ENCODE measurements at regions not wholly inside any gene's neighbourhood (a gene's known extent, or its start where the extent isn't known, plus 50 kb on each side); places are given as distances from the start of the nearest gene placed in this dataset.

DNA sequence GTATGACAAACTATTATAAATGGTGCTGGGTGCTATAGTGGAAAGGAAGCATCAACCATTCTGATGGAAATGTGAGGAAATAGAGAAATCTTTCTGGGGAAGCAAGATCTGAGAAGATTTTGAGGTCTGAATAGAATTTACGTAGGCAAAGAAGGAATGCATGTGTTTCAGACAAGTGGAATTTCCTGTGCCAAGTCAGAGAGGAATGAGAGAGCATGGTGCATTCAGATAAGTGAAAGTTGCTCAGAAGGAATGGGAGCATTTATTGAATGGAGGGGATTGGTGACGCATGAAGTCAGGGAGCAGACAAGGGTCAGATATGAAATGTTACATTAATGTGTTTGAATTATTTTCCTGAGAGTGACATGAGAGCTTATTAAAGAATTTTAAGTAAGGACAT, 725.5 kb downstream of the METTL15 start:
- TF ChIP-seq, protein P1, sequence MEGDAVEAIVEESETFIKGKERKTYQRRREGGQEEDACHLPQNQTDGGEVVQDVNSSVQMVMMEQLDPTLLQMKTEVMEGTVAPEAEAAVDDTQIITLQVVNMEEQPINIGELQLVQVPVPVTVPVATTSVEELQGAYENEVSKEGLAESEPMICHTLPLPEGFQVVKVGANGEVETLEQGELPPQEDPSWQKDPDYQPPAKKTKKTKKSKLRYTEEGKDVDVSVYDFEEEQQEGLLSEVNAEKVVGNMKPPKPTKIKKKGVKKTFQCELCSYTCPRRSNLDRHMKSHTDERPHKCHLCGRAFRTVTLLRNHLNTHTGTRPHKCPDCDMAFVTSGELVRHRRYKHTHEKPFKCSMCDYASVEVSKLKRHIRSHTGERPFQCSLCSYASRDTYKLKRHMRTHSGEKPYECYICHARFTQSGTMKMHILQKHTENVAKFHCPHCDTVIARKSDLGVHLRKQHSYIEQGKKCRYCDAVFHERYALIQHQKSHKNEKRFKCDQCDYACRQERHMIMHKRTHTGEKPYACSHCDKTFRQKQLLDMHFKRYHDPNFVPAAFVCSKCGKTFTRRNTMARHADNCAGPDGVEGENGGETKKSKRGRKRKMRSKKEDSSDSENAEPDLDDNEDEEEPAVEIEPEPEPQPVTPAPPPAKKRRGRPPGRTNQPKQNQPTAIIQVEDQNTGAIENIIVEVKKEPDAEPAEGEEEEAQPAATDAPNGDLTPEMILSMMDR (IDR thresholded peaks at IDR 0.05; ENCODE audit: low read depth, low read length, poor library complexity, severe bottlenecking): no peak
- no peak for TF ChIP-seq EZH2phosphoT487 (IDR thresholded peaks at IDR 0.05; ENCODE audit: borderline replicate concordance, low read length)

Data from DOHH2 (cell line).